Neural crest cell (in vitro differentiated cells): ENCODE measurements at regions not wholly inside any gene's neighbourhood (a gene's known extent, or its start where the extent isn't known, plus 50 kb on each side); places are given as distances from the start of the nearest gene placed in this dataset.

Experiments
- DNase-seq: peaks from one replicate; pipeline ENCODE4 v3.0.0; 2021; ENCODE audit warnings: low read depth, mixed read lengths, low spot score
- H3K27ac Mint-ChIP-seq: one replicate; pipeline ENCODE4 v1.8.0; 2021; ENCODE audit warnings: mild to moderate bottlenecking, mixed read lengths; ENCODE audit not compliant: unreplicated experiment
- H3K27me3 Mint-ChIP-seq: 2 replicates; pipeline ENCODE4 v1.8.0; 2021; ENCODE audit warnings: low read depth, mild to moderate bottlenecking, mixed read lengths
- H3K36me3 Mint-ChIP-seq: 2 replicates; pipeline ENCODE4 v1.8.0; 2021; ENCODE audit warnings: low read depth, mild to moderate bottlenecking, mixed read lengths
- H3K4me1 Mint-ChIP-seq: 2 replicates; pipeline ENCODE4 v1.8.0; 2021; ENCODE audit warnings: mixed read lengths
- H3K4me3 Mint-ChIP-seq: one replicate; pipeline ENCODE4 v1.8.0; 2021; ENCODE audit warnings: mild to moderate bottlenecking, mixed read lengths
- H3K9me3 Mint-ChIP-seq: 2 replicates; pipeline ENCODE4 v1.8.0; 2021; ENCODE audit warnings: mixed read lengths
- TF ChIP-seq, protein P1 (sequence below): fragments of 200-600 bp; sonication (generic); conservative IDR thresholded peaks from 2 replicates; pipeline ENCODE4 v1.5.0; 2021; ENCODE audit warnings: antibody characterized with exemption, mild to moderate bottlenecking

DNA sequence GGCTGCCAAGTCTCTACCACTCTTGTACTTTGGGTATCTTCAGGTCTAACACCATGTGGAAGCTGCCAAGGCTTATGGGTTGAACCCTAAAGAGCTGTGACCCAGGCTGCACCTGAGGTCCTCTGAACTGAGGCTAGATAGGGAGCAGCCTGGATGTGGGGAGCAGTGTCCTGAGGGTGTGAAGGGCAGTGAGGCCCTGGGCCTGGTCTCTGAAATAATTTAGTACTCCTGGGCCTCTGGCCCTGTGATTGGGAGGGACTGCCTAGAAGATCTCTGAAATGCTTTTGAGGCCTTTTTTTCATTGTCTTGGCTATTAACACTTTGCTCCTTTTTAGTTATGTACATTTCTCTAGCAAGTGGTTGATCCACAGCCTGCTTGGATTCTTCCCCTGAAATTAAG lies 847.2 kb upstream of the B3GALT2 start:
- no peaks in the 10 kb centered on the region for H3K4me1 Mint-ChIP-seq
- H3K27me3 Mint-ChIP-seq = no peaks in the 10 kb centered on the region
- H3K9me3 Mint-ChIP-seq = peaks cover 7% of the 10 kb centered on the region
- no peak overlapping the region for H3K27ac Mint-ChIP-seq
- DNase-seq = no peak
- peaks cover 4% of the 10 kb centered on the region for H3K36me3 Mint-ChIP-seq
- TF ChIP-seq, protein P1, sequence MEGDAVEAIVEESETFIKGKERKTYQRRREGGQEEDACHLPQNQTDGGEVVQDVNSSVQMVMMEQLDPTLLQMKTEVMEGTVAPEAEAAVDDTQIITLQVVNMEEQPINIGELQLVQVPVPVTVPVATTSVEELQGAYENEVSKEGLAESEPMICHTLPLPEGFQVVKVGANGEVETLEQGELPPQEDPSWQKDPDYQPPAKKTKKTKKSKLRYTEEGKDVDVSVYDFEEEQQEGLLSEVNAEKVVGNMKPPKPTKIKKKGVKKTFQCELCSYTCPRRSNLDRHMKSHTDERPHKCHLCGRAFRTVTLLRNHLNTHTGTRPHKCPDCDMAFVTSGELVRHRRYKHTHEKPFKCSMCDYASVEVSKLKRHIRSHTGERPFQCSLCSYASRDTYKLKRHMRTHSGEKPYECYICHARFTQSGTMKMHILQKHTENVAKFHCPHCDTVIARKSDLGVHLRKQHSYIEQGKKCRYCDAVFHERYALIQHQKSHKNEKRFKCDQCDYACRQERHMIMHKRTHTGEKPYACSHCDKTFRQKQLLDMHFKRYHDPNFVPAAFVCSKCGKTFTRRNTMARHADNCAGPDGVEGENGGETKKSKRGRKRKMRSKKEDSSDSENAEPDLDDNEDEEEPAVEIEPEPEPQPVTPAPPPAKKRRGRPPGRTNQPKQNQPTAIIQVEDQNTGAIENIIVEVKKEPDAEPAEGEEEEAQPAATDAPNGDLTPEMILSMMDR = no peak
- no peak overlapping the region for H3K4me3 Mint-ChIP-seq

DNA sequence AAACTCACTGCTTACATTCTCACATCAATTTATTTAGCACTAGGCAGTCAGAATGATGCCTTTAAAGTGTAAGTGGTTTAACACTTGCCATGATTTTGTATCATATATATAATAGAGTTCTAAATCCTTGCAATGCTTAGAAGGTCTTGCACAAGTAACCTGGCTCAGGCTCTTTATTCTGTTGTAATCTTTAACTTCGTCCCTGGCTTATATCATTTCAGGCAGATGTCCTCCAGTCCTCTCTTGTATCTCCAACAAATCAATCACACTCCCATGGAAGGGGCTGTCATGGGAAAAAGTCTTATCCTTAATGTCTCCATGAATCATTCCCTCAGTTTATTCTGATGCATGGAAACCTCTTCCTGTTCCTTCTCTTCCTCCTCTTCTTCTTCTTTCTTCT lies 841.6 kb upstream of the B3GALT2 start:
- Mint-ChIP-seq H3K27ac (no peak overlapping the region), H3K4me3 (no peak overlapping the region), H3K4me1 (no peaks in the 10 kb centered on the region), H3K36me3 (no peaks in the 10 kb centered on the region), H3K9me3 (peaks cover 9% of the 10 kb centered on the region), H3K27me3 (no peaks in the 10 kb centered on the region)
- TF ChIP-seq, protein P1 = no peak
- DNase-seq = no peak

DNA sequence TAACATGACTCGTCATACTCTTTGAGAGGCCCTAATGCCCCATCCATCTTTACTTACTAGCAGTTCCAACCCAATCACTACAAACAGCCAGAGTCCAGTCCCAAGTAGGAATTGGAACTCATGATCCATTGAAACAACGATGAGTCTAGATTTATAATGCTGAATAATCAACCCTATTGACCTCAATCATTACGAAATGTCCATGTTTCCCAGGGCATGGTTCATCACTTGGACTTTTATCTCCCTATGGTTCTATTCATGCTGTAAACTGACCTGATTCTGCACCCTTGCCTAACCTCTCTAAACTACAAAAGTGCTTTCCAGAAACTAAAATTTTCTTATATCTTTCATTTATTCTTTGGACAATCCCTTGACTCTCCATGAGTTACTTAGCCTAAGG lies 840.0 kb upstream of the B3GALT2 start:
- H3K27me3 Mint-ChIP-seq = no peaks in the 10 kb centered on the region
- H3K4me1 Mint-ChIP-seq = no peaks in the 10 kb centered on the region
- no peak overlapping the region for H3K4me3 Mint-ChIP-seq

DNA sequence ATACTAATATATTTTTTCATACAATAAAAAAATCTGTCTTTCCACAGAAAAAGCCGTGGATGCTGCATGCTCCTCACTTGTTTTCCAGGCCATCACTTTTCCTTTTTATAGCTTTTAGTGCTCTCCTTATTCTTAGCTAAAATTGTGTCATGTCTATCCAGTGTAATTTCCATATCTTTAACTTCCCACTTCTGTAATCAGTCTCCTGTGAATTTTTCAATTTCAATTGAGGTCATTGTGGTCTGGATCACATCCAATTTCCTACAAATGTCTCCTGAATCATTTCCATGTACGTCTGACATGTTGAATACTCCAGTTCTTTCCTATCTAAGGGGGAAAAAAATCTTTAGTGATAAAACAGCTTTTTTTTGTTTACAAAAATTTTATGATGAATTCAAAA lies 838.2 kb upstream of the B3GALT2 start:
- Mint-ChIP-seq H3K36me3 (no peaks in the 10 kb centered on the region), H3K4me3 (no peak overlapping the region), H3K9me3 (peaks cover 7% of the 10 kb centered on the region), H3K27me3 (no peaks in the 10 kb centered on the region), H3K27ac (no peak overlapping the region), H3K4me1 (no peaks in the 10 kb centered on the region)
- TF ChIP-seq, protein P1 = no peak
- no peak for DNase-seq

More for the DNA sequence above, 840.0 kb upstream of the B3GALT2 start:
- Mint-ChIP-seq H3K36me3 (no peaks in the 10 kb centered on the region), H3K27ac (no peak overlapping the region), H3K9me3 (peaks cover 10% of the 10 kb centered on the region)
- no peak for DNase-seq
- TF ChIP-seq, protein P1 = no peak

DNA sequence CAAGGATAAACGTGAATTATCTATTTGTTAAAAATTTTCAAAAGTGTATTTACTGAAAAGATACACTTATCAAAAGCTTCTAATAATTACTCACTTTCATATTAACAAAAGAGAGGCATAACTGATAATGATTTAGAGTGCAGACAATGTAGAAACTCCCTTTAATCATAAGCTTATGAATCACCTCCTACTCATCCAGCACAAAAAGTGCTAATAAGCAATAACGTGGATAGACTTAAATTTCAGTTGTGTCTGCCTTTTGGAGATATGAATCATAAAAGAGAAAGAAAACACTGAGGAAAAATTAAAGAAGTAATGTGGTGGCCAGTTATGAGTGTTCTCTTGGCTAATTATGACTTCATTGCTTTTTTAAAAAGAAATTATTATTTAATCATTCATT lies 827.6 kb upstream of the B3GALT2 start:
- DNase-seq = no peak
- TF ChIP-seq, protein P1 = no peak
- Mint-ChIP-seq H3K4me1 (no peaks in the 10 kb centered on the region), H3K27me3 (no peaks in the 10 kb centered on the region), H3K4me3 (no peak overlapping the region), H3K9me3 (no peaks in the 10 kb centered on the region), H3K27ac (no peak overlapping the region), H3K36me3 (no peaks in the 10 kb centered on the region)

DNA sequence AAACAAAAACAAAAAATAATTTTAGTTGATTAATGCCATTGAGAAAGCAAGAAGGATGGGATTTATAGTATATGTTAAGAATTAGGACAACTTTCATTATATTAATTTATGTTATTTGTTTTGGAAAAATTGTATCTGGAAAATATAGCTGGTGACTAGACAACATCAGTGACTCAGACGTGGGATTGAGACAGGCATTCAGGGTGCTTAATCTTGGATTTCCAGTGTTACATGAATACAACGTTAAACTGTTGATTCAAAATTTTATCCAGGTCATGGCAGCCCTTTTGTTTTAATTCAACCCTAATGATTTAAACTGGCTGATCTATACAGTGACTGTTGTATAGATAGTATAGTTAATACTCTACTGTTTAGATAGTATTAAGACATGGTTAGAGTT lies 827.1 kb upstream of the B3GALT2 start:
- Mint-ChIP-seq H3K4me3 (no peak overlapping the region), H3K9me3 (no peaks in the 10 kb centered on the region), H3K4me1 (no peaks in the 10 kb centered on the region), H3K27me3 (no peaks in the 10 kb centered on the region), H3K36me3 (no peaks in the 10 kb centered on the region), H3K27ac (no peak overlapping the region)
- no peak for DNase-seq
- TF ChIP-seq, protein P1 = no peak
